WTC11 (cell line): ENCODE measurements at regions not wholly inside any gene's neighbourhood (a gene's known extent, or its start where the extent isn't known, plus 50 kb on each side); places are given as distances from the start of the nearest gene placed in this dataset.

ENCODE experiments used
- ATAC-seq: fragments of 200-7000 bp; cut with Tn5 transposase; 2 replicates; pipeline ENCODE4 v1.10.0; 2021; ENCODE audit warnings: mild to moderate bottlenecking, moderate library complexity
- CTCF ChIA-PET: fragments of 300-600 bp; sonication (Branson Sonifier 250); formaldehyde crosslinking; loops from one replicate; lab custom pipeline; 2021; ENCODE audit warnings: antibody characterized with exemption; lab: Charles Lee
- POLR2A ChIA-PET: fragments of 350-600 bp; sonication (Branson Sonifier 250); formaldehyde crosslinking; loops from one replicate; lab custom pipeline; 2021; ENCODE audit warnings: antibody characterized with exemption; lab: Charles Lee
- DNase-seq: peaks from one replicate; pipeline ENCODE4 v3.0.0; 2021; ENCODE audit warnings: low spot score
- H3K27ac Mint-ChIP-seq: 2 replicates; pipeline ENCODE4 v1.8.0; 2021; ENCODE audit warnings: mixed read lengths
- H3K27me3 Mint-ChIP-seq: 2 replicates; pipeline ENCODE4 v1.8.0; 2021; ENCODE audit warnings: low read depth, mild to moderate bottlenecking, moderate library complexity, mixed read lengths
- H3K36me3 Mint-ChIP-seq: 2 replicates; pipeline ENCODE4 v1.8.0; 2021; ENCODE audit warnings: mixed read lengths
- H3K4me1 Mint-ChIP-seq: 2 replicates; pipeline ENCODE4 v1.8.0; 2022; ENCODE audit warnings: mixed read lengths
- H3K4me3 Mint-ChIP-seq: 2 replicates; pipeline ENCODE4 v1.8.0; 2021; ENCODE audit warnings: mild to moderate bottlenecking, moderate library complexity, mixed read lengths
- H3K9me3 Mint-ChIP-seq: 2 replicates; pipeline ENCODE4 v1.8.0; 2021; ENCODE audit warnings: mixed read lengths
- AR ChIP-seq: fragments of 250-450 bp; sonication (Bioruptor Pico); IDR thresholded peaks from 2 replicates; pipeline ENCODE4 v1.9.0; 2021; ENCODE audit warnings: mild to moderate bottlenecking
- ATF2 ChIP-seq: sonication (generic); formaldehyde crosslinking; IDR thresholded peaks from 2 replicates; pipeline ENCODE4 v1.8.1; 2022; ENCODE audit warnings: low read depth, missing genetic modification reagents, borderline replicate concordance
- CTCF ChIP-seq: fragments of 200-600 bp; IDR thresholded peaks from 2 replicates; pipeline ENCODE4 v1.8.0; 2022; ENCODE audit warnings: antibody characterized with exemption
- E2F4 ChIP-seq: sonication (generic); formaldehyde crosslinking; IDR thresholded peaks from 2 replicates; pipeline ENCODE4 v1.8.1; 2022; ENCODE audit warnings: low read depth, mild to moderate bottlenecking, moderate library complexity, missing genetic modification reagents, borderline replicate concordance
- ERG ChIP-seq: fragments of 250-450 bp; sonication (Bioruptor Pico); IDR thresholded peaks from 2 replicates; pipeline ENCODE4 v1.8.0; 2021; ENCODE audit warnings: mild to moderate bottlenecking
- ETV6 ChIP-seq: sonication (generic); formaldehyde crosslinking; IDR thresholded peaks from 2 replicates; pipeline ENCODE4 v1.8.1; 2022; ENCODE audit warnings: mild to moderate bottlenecking, missing genetic modification reagents
- FOXK1 ChIP-seq: sonication (generic); formaldehyde crosslinking; IDR thresholded peaks from 2 replicates; pipeline ENCODE4 v1.8.0; 2022; ENCODE audit warnings: mild to moderate bottlenecking, moderate library complexity, missing genetic modification reagents
- GABPB1 ChIP-seq: sonication (generic); formaldehyde crosslinking; IDR thresholded peaks from 2 replicates; pipeline ENCODE4 v1.8.1; 2023; ENCODE audit warnings: mild to moderate bottlenecking, missing genetic modification reagents
- JAZF1 ChIP-seq: fragments of 250-450 bp; sonication (Bioruptor Pico); IDR thresholded peaks from 2 replicates; pipeline ENCODE4 v1.9.0; 2021; ENCODE audit warnings: moderate library complexity, mild to moderate bottlenecking, inconsistent platforms
- JUN ChIP-seq: sonication (generic); formaldehyde crosslinking; IDR thresholded peaks from 2 replicates; pipeline ENCODE4 v1.8.0; 2023; ENCODE audit warnings: mild to moderate bottlenecking, missing genetic modification reagents
- KAT7 ChIP-seq: sonication (generic); formaldehyde crosslinking; IDR thresholded peaks from 2 replicates; pipeline ENCODE4 v1.8.1; 2023; ENCODE audit warnings: missing genetic modification reagents, mild to moderate bottlenecking, borderline replicate concordance
- MAX ChIP-seq: sonication (generic); formaldehyde crosslinking; IDR thresholded peaks from 2 replicates; pipeline ENCODE4 v1.8.0; 2022; ENCODE audit warnings: mild to moderate bottlenecking, missing genetic modification reagents
- NFE2L1 ChIP-seq: sonication (generic); formaldehyde crosslinking; IDR thresholded peaks from 2 replicates; pipeline ENCODE4 v1.8.1; 2023; ENCODE audit warnings: missing genetic modification reagents
- NFYB ChIP-seq: sonication (generic); formaldehyde crosslinking; conservative IDR thresholded peaks from 2 replicates; pipeline ENCODE4 v1.8.0; 2022; ENCODE audit warnings: low read depth, missing genetic modification reagents
- NR2C2 ChIP-seq: sonication (generic); formaldehyde crosslinking; IDR thresholded peaks from 2 replicates; pipeline ENCODE4 v1.8.0; 2022; ENCODE audit warnings: mild to moderate bottlenecking, missing genetic modification reagents
- NR3C1 ChIP-seq: sonication (generic); formaldehyde crosslinking; conservative IDR thresholded peaks from 2 replicates; pipeline ENCODE4 v1.8.1; 2023; ENCODE audit warnings: low read depth, mild to moderate bottlenecking, missing genetic modification reagents
- RELA ChIP-seq: sonication (generic); formaldehyde crosslinking; IDR thresholded peaks from 2 replicates; pipeline ENCODE4 v1.8.1; 2022; ENCODE audit warnings: missing genetic modification reagents, mild to moderate bottlenecking, borderline replicate concordance
- SMAD4 ChIP-seq: sonication (generic); formaldehyde crosslinking; IDR thresholded peaks from 2 replicates; pipeline ENCODE4 v1.8.0; 2022; ENCODE audit warnings: mild to moderate bottlenecking, missing genetic modification reagents
- SOX15 ChIP-seq: fragments of 250-450 bp; sonication (Bioruptor Pico); IDR thresholded peaks from 2 replicates; pipeline ENCODE4 v1.9.0; 2021; ENCODE audit warnings: mild to moderate bottlenecking
- SP1 ChIP-seq: sonication (generic); formaldehyde crosslinking; conservative IDR thresholded peaks from 2 replicates; pipeline ENCODE4 v1.8.1; 2022; ENCODE audit warnings: missing genetic modification reagents
- TEAD1 ChIP-seq: sonication (generic); formaldehyde crosslinking; IDR thresholded peaks from 2 replicates; pipeline ENCODE4 v1.8.0; 2022; ENCODE audit warnings: mild to moderate bottlenecking, missing genetic modification reagents
- ZNF121 ChIP-seq: sonication (generic); formaldehyde crosslinking; IDR thresholded peaks from 2 replicates; pipeline ENCODE4 v1.8.0; 2023; ENCODE audit warnings: missing genetic modification reagents
- ZNF317 ChIP-seq: sonication (generic); formaldehyde crosslinking; IDR thresholded peaks from 2 replicates; pipeline ENCODE4 v1.8.1; 2023; ENCODE audit warnings: low read depth, mild to moderate bottlenecking, moderate library complexity, missing genetic modification reagents, borderline replicate concordance
- ZSCAN18 ChIP-seq: fragments of 250-450 bp; sonication (Bioruptor Pico); IDR thresholded peaks from 2 replicates; pipeline ENCODE4 v2.1.2; 2022; ENCODE audit warnings: mild to moderate bottlenecking, moderate library complexity

- H3K27ac Mint-ChIP-seq: 0 out of 2 replicates have a peak overlapping the region, but pooled peaks have one; percentile 1
- DNase-seq (no peak), ATAC-seq (peak; percentile 74)
- ChIA-PET CTCF (no interaction called here), POLR2A (no interaction called here)
- peaks cover 36% of the 10 kb centered on the region for H3K9me3 Mint-ChIP-seq
- H3K4me3 Mint-ChIP-seq: no peak overlapping the region
- peaks cover 29% of the 10 kb centered on the region for H3K36me3 Mint-ChIP-seq
- H3K27me3 Mint-ChIP-seq: no peaks in the 10 kb centered on the region
- TF ChIP-seq NFE2L1 (CRISPR knock-in tag) (no peak), TEAD1 (CRISPR knock-in tag) (no peak), ZNF317 (CRISPR knock-in tag) (no peak), KAT7 (CRISPR knock-in tag) (no peak), ZSCAN18 (no peak), NR3C1 (CRISPR knock-in tag) (no peak), SMAD4 (CRISPR knock-in tag) (no peak), CTCF (no peak), AR (CRISPR knock-in tag) (no peak)
- H3K4me1 Mint-ChIP-seq: peaks cover 23% of the 10 kb centered on the region
Observed at GRCh38 chr5:106113922-106114321, 1556.8 kb downstream of the EFNA5 start.

- no peak overlapping the region for H3K4me3 Mint-ChIP-seq
- peaks cover 8% of the 10 kb centered on the region for H3K4me1 Mint-ChIP-seq
- no peak for DNase-seq
- H3K36me3 Mint-ChIP-seq: no peaks in the 10 kb centered on the region
- CTCF ChIA-PET: no interaction called here
- no peaks in the 10 kb centered on the region for H3K9me3 Mint-ChIP-seq
- POLR2A ChIA-PET: no interaction called here
- no peaks in the 10 kb centered on the region for H3K27me3 Mint-ChIP-seq
- no peak for ATAC-seq
- no peak overlapping the region for H3K27ac Mint-ChIP-seq
- no peak for TF ChIP-seq MAX (CRISPR knock-in tag)
- no peak for TF ChIP-seq JUN
- TF ChIP-seq E2F4 (CRISPR knock-in tag): no peak
- no peak for TF ChIP-seq NR2C2
- no peak for TF ChIP-seq RELA (CRISPR knock-in tag)
- TF ChIP-seq AR (CRISPR knock-in tag): no peak
- TF ChIP-seq ATF2 (CRISPR knock-in tag): no peak
- TF ChIP-seq SP1 (CRISPR knock-in tag): no peak
- TF ChIP-seq ERG (CRISPR knock-in tag): no peak
- no peak for TF ChIP-seq SOX15 (CRISPR knock-in tag)
- no peak for TF ChIP-seq ETV6
- no peak for TF ChIP-seq NFYB (CRISPR knock-in tag)
- TF ChIP-seq GABPB1 (CRISPR knock-in tag): no peak
- TF ChIP-seq ZNF121: no peak
- no peak for TF ChIP-seq JAZF1 (CRISPR knock-in tag)
- TF ChIP-seq FOXK1 (CRISPR knock-in tag): no peak
Observed at GRCh38 chr5:106106384-106106783, 1564.4 kb downstream of the EFNA5 start.
